ENCODE measurements at regions not wholly inside any gene's neighbourhood (a gene's known extent, or its start where the extent isn't known, plus 50 kb on each side); places are given as distances from the start of the nearest gene placed in this dataset.
"Not testable (repeated sequence)": the region's sequence is repeated elsewhere in the genome, so short reads cannot be mapped to it uniquely, and the experiment has no call there.

DNA sequence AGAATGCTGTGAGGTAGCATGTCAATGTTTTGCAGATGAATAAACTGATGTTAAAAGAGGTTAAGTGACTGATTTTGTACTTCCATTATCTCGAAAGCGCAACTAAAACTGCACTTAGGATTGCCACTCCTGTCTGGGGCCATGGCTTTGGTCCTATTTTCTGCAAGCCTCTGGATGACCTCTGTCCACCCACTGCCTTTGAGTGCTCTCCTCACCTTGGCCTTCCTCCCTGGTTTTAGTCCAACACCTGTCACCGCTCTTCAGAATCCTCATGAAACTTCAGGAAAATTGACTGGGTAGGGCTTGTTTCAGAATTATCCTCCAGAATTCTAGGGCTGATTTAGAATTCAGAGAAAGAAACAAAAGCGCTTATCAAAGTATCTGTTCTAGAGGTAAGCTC, 51.1 kb upstream of the HNMT start:
- Histone ChIP-seq H3K4me3 (ENCODE audit: low read depth, low read length) (no peak overlapping the region), H3K27me3 (ENCODE audit: control insufficient read depth, insufficient read depth, low read length) (no peaks in the 10 kb centered on the region), H3K27ac (ENCODE audit: low read depth, low read length) (no peak overlapping the region), H3K9me3 (ENCODE audit: control insufficient read depth, insufficient read depth, low read length) (no peaks in the 10 kb centered on the region)
- DNase-seq (ENCODE audit: low read depth, low spot score) = no peak
- TF ChIP-seq, protein P1, sequence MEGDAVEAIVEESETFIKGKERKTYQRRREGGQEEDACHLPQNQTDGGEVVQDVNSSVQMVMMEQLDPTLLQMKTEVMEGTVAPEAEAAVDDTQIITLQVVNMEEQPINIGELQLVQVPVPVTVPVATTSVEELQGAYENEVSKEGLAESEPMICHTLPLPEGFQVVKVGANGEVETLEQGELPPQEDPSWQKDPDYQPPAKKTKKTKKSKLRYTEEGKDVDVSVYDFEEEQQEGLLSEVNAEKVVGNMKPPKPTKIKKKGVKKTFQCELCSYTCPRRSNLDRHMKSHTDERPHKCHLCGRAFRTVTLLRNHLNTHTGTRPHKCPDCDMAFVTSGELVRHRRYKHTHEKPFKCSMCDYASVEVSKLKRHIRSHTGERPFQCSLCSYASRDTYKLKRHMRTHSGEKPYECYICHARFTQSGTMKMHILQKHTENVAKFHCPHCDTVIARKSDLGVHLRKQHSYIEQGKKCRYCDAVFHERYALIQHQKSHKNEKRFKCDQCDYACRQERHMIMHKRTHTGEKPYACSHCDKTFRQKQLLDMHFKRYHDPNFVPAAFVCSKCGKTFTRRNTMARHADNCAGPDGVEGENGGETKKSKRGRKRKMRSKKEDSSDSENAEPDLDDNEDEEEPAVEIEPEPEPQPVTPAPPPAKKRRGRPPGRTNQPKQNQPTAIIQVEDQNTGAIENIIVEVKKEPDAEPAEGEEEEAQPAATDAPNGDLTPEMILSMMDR (IDR thresholded peaks at IDR 0.05; ENCODE audit: low read depth, low read length) = no peak
- ChIA-PET CTCF (interaction anchor here (0.9 to 7.4 kb wide), 9 partner anchors 13 to 914 kb away, joined by 3 to 124 read pairs (median 4); no protein-coding TSS in a partner anchor), POLR2A (no interaction called here)

DNA sequence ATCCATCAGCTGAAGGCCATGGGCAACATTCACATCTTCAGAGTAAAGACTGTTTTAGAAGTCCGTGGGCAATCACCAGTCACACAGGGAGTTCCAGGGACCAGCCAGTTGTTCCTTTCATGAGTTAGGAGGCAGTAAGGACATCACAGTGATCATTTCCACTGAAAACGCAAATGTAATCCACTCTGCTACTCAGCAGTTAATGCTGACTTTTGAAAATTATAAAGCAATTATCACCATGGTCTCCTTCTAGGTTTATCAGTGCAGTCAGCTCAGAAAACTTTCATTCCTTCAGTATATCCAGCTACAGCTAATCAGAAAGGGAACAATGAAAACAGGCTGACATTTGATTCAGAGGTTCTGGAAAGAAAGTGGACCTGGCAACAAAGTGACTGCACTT, 50.6 kb upstream of the HNMT start:
- H3K27ac ChIP-seq (ENCODE audit: low read depth, low read length); H3K27me3 ChIP-seq (ENCODE audit: control insufficient read depth, insufficient read depth, low read length); POLR2A ChIA-PET; H3K4me3 ChIP-seq (ENCODE audit: low read depth, low read length); DNase-seq (ENCODE audit: low read depth, low spot score); H3K9me3 ChIP-seq (ENCODE audit: control insufficient read depth, insufficient read depth, low read length): not testable (repeated sequence)
- CTCF ChIA-PET = interaction anchor here (0.9 to 7.4 kb wide), 4 partner anchors 25 to 913 kb away, joined by 3 to 124 read pairs (median 22); no protein-coding TSS in a partner anchor

All from AG04450 (cell line).